NOMO-1 (cell line): ENCODE measurements at regions not wholly inside any gene's neighbourhood (a gene's known extent, or its start where the extent isn't known, plus 50 kb on each side); places are given as distances from the start of the nearest gene placed in this dataset.

Experiments used
- DNase-seq, 2 experiments: peaks; one replicate each; lab custom pipeline; 2025; ENCODE audit not compliant: unreplicated experiment in 2 of 2; lab: John Stamatoyannopoulos, UW

- DNase-seq = no peak
These were observed 154.1 kb downstream of the NUP210 start for GRCh38 chr3:13266005-13266404.

- no peak for DNase-seq
These were observed 154.6 kb downstream of the NUP210 start for GRCh38 chr3:13265507-13265906.

- DNase-seq = no peak
These were observed 155.1 kb downstream of the NUP210 start for GRCh38 chr3:13265016-13265415.

- no peak for DNase-seq
These were observed 155.7 kb downstream of the NUP210 start for GRCh38 chr3:13264468-13264795.

- no peak for DNase-seq
These were observed 156.2 kb downstream of the NUP210 start for GRCh38 chr3:13263770-13264467.

- no peak for DNase-seq
These were observed 157.5 kb downstream of the NUP210 start for GRCh38 chr3:13262493-13263211.

GRCh38 chr3:13261892-13262291 lies 158.2 kb downstream of the NUP210 start:
- DNase-seq = no peak

GRCh38 chr3:13261104-13261830 lies 158.9 kb downstream of the NUP210 start:
- DNase-seq = no peak

GRCh38 chr3:13260259-13261103 lies 159.6 kb downstream of the NUP210 start:
- no peak for DNase-seq

- no peak for DNase-seq
These were observed 160.3 kb downstream of the NUP210 start for GRCh38 chr3:13259831-13260230.

- no peak for DNase-seq
These were observed 161.1 kb downstream of the NUP210 start for GRCh38 chr3:13258986-13259514.

- DNase-seq = no peak
These were observed 161.8 kb downstream of the NUP210 start for GRCh38 chr3:13258280-13258679.

- no peak for DNase-seq
These were observed 162.5 kb downstream of the NUP210 start for GRCh38 chr3:13257666-13258065.

GRCh38 chr3:13256845-13257244 lies 163.3 kb downstream of the NUP210 start:
- DNase-seq = no peak

GRCh38 chr3:13254028-13254951 lies 165.8 kb downstream of the NUP210 start:
- DNase-seq = no peak

- no peak for DNase-seq
These were observed 166.7 kb downstream of the NUP210 start for GRCh38 chr3:13253208-13253937.

- no peak for DNase-seq
These were observed 167.9 kb downstream of the NUP210 start for GRCh38 chr3:13252207-13252606.

GRCh38 chr3:13251166-13251903 lies 168.8 kb downstream of the NUP210 start:
- DNase-seq = no peak
